ENCODE measurements at regions not wholly inside any gene's neighbourhood (a gene's known extent, or its start where the extent isn't known, plus 50 kb on each side); places are given as distances from the start of the nearest gene placed in this dataset.
"Not testable (repeated sequence)": the region's sequence is repeated elsewhere in the genome, so short reads cannot be mapped to it uniquely, and the experiment has no call there.

GRCh38 chr16:87033021-87033471 is 284.1 kb downstream of the C16orf95 start:
- no peak for DNase-seq (ENCODE audit: low read depth in 2 of 2)

DNA sequence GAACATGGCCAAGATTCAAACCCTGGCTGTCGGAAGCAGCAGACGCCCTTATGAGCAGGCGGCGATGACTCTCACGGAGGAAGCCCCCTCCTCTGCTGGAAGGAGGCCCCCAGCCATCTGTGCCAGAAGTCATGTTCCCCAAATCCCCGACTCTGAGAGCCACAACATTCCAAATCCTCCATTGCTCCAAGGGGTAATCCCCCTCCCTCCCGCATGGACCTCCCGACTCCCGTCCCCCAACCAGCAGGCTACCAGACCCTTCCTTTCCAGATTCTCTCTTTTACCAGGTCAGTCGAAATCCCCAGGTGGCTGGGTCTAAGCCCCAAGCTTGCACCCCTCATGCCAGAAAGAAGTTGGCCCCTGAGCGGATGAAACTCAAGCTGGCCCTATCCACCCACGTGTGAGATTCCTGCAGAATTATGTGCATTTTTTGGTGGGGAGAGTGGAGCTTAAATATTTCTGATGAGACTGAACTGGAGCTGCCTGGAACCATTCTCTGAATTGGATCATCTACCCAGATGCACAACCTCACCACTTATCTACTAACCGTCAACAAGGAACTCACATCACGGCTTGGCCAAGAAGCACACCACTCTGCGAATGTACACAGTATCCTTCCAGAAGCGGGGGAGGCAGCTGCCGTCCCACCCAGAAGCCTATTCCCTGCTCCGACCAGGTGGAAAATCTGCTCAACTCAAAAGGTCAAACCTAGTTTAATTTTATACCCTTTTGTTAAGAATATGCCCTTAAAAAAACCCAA is 283.5 kb downstream of the C16orf95 start:
- DNase-seq (ENCODE audit: low read depth in 2 of 2), result no peak

- DNase-seq (ENCODE audit: low read depth in 2 of 2), result no peak
Measured at GRCh38 chr16:87034317-87034716, 282.9 kb downstream of the C16orf95 start.

DNA sequence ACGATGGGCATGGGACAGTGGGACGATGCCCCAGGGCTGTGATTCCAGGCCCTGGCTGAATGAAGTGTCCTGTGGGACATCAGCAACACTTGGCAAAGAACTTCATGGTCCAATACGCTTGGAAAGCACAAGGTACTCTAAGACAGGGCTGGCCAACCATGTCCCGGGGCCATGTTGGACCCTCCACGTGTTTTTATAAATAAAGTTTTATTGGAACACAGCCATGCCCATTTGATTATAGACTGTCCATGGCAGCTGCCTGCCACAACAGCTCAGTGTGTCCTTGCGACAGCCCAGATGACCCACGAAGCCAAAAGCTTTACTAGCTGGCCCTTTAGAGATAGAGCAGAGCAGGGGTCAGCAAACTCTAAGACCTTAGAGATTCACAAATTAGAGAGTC is 282.1 kb downstream of the C16orf95 start:
- DNase-seq (ENCODE audit: low read depth in 2 of 2), result no peak

DNA sequence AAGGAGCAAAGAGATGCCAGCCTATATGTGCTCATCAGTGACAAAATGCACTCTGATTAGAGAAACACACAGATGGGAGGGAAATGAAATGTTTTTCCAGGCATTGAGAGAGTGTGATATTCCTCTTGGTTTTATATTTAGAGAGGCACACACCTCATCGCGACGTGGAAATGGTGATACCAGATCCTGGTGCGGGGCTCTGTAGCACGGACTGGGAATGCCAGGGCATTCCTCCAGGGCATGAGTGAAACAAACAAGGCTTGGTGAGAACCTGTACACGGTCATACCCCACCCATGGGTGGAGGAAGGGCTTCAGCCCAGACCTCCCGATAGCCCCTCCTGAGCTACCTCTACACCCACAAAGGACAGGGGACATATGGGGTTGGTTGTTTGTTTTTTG is 280.2 kb downstream of the C16orf95 start:
- DNase-seq (ENCODE audit: low read depth in 2 of 2), result no peak

DNA sequence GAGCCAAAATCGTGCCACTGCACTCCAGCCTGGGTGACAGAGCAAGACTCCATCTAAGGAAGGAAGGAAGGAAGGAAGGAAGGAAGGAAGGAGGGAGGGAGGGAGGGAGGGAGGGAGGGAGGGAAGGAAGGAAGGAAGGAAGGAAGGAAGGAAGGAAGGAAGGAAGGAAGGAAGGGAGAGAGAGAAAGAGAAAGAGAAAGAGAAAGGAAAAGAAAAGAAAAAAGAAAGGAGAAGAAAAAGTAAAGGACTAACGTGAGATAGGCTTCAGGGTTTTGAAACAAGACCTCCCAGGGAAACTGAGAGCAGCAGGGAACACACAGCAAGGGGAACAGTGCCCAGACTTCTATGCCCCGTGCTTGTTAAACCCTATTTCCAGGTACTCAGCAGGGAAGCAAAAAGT is 278.7 kb downstream of the C16orf95 start:
- DNase-seq (ENCODE audit: low read depth in 2 of 2), result not testable (repeated sequence)

DNA sequence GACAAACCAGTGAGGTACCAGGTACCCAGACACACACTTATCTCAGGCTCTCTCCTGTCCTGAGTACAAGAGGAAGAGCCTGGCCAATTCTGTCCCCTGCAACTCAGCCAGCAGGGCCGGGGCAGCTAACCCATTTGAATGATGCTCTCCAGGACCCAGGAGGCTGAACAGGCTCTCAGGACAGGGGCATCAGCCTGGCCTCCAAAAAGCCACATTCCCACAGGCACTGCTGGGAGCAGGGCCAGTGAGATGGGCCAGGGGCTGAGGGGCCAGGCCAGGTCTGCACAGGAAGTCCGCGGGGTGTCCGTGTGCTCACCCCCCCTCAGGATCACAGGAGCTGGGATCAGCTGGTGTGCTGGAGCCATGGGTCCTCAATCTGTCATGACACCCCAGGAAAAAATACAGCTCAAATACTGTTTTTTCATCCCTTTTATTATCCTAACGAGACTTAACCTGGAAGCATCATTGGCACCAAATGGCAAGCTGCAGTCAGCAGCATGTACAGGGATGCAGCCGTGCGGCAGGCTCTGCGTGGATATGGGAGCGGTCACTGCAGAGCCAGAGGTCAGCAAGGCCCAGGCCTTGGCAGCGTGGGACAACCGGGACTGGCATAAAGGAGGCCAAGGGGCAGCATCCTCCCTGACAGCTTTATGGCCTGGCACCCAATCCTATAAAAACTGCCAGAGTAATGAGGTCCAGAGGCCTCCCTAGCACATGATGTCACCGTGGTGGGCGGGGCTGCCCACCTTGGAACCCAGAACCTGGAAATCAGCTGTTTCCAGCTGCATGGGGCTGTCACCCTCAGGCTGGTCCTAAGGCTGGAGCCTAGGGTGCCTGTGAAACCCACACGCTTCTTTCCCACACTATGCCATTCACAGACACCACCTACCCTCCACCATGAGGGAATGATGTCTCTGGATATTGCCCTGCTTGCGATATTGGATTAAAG is 276.7 kb downstream of the C16orf95 start:
- DNase-seq (ENCODE audit: low read depth in 2 of 2), result no peak

GRCh38 chr16:87041286-87041685 is 275.9 kb downstream of the C16orf95 start:
- no peak for DNase-seq (ENCODE audit: low read depth in 2 of 2)

DNA sequence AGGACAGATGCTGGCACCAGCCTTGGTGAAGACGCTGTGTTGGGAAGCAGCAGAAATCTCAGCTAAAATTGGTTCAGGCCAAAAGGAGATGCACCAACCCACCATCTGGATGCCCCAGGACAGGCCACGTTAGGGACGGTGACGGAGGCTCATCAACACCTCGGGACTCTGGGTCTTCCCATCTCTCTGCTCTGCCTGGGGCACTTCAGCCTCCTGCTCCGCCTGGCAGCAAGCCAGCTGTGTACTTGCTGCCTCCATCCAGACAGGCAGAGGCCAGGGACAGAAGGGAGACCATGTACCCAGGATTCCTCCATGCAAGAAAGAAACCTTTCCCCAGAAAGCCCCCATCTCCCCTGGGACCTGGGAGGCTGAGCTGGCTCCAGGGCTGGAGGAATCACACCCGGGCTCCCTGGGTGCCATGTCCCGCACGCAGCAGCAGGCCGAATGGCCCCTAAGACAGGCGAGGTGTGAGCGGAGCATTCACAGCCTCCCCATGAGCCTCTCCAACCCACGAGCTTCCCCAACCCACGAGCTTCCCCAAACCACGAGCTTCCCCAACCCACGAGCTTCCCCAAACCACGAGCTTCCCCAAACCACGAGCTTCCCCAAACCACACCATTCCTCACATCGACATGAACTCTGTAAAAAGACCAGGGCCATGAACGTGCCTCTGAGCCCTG is 274.5 kb downstream of the C16orf95 start:
- no peak for DNase-seq (ENCODE audit: low read depth in 2 of 2)

GRCh38 chr16:87043231-87044031 is 273.8 kb downstream of the C16orf95 start:
- DNase-seq (ENCODE audit: low read depth in 2 of 2), result no peak

GRCh38 chr16:87044032-87044382 is 273.2 kb downstream of the C16orf95 start:
- no peak for DNase-seq (ENCODE audit: low read depth in 2 of 2)

DNA sequence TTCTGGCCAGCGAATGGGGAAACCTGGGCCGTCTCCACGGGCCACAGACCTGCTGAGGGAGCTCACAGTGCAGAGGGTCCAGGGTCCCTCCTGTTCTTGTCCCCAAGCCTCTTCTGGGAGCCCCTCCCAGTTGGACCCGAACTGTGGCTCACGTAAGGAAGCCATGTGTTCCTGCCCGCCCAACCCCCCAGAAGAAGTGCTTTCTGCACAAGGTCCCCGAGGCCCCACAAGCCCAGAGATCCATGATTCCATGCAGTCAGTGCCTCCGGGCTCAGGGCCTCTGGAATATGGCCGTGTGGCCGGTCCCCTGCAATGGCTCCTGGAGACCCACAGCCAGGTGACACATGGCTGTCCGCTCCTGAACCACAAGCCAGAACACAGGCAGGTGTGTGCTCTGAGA is 272.4 kb downstream of the C16orf95 start:
- DNase-seq (ENCODE audit: low read depth in 2 of 2), result no peak

DNA sequence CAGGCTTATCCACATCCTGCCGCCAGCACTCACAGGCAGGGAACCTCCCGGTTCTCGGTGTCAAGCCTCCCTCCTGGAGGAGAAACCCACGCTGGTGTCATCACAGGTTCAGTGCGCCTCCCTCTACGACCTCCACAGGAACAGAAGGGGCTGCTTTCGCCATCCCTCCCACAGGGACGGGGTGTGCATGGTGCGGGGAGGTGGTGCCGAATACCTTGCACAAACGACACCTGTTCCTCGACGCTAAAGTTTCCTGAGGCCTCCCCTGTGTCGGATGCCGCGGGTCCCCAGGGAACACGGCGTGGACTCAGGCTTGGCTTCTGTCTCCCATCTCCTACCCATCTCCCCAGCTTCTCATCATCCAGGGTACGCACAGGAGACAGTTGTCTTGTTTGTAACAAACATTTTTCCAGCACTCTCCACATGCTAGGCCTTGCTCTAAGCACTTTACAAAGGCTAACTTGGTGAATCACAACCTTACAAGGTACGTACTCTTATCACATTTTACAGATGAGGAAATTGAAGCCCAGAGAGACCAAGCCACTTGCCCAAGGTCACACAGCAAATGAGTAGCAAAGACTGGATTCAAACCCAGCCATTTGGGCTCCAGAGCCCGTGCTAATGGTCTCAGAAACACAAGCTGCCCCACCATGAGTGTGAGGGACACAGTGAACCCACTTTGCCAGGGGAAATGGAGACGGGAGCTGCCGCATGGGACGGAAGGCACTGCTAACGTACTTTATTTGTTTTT is 271.6 kb downstream of the C16orf95 start:
- DNase-seq (ENCODE audit: low read depth in 2 of 2), result no peak

- no peak for DNase-seq (ENCODE audit: low read depth in 2 of 2)
Measured at GRCh38 chr16:87046235-87046634, 271.0 kb downstream of the C16orf95 start.

- DNase-seq (ENCODE audit: low read depth in 2 of 2), result no peak
Measured at GRCh38 chr16:87047221-87048037, 269.8 kb downstream of the C16orf95 start.

- no peak for DNase-seq (ENCODE audit: low read depth in 2 of 2)
Measured at GRCh38 chr16:87048038-87048729, 269.0 kb downstream of the C16orf95 start.

DNA sequence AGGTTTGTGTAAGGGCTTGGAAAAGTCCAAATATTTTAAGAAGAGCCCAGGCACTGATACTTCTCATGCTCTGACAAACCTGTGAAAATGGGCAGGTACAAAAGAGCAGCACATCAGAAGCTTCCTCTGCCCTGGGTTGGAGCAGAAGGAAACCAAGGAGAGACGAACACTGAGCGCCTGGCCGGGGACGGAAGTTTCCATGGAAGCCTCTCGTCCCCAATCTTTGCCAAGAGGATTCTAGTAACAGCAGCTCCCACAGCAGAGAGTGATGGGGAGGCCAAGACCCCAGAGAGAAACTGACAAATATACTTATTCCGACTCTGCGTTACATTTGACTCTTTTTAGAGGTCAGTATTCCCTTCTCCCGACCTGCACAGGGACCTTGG is 268.5 kb downstream of the C16orf95 start:
- no peak for DNase-seq (ENCODE audit: low read depth in 2 of 2)

DNA sequence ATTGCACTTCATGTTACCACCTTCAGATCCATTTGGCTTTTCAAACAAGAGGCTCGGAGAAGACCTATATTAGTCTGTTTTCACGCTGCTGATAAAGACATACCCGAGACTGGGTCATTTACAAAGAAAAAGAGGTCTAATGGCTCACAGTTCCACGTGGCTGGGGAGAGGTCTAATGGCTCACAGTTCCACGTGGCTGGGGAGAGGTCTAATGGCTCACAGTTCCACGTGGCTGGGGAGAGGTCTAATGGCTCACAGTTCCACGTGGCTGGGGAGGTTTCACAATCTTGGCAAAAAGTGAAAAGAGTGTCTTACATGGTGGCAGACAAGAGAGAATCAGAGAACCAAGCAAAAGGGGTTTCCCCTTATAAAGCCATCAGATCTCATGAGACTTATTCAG is 268.0 kb downstream of the C16orf95 start:
- not testable (repeated sequence) for DNase-seq (ENCODE audit: low read depth in 2 of 2)

GRCh38 chr16:87050142-87050541 is 267.1 kb downstream of the C16orf95 start:
- DNase-seq (ENCODE audit: low read depth in 2 of 2), result no peak
